HCT116 (cell line): ENCODE measurements at regions not wholly inside any gene's neighbourhood (a gene's known extent, or its start where the extent isn't known, plus 50 kb on each side); places are given as distances from the start of the nearest gene placed in this dataset.

Experiments used
- ATAC-seq: fragments of 200-7000 bp; cut with Tn5 transposase; 2 replicates; pipeline ENCODE4 v1.9.1; 2020; ENCODE audit warnings: mild to moderate bottlenecking, moderate library complexity
- BruUV-seq: library from RNA; stranded (reverse); fragments of 400-500 nt; replicated peaks from 2 replicates; lab custom pipeline; 2021; lab: Mats Ljungman, UMichigan
- CTCF ChIA-PET: fragments of 300-600 bp; sonication (Branson Sonifier 250); formaldehyde crosslinking; loops from one replicate; lab custom pipeline; 2021; ENCODE audit warnings: antibody characterized with exemption; lab: Charles Lee
- POLR2A ChIA-PET: fragments of 300-600, 350-600 bp; sonication (Branson Sonifier 250); formaldehyde crosslinking; loops from one replicate; lab custom pipeline; 2021; ENCODE audit warnings: antibody characterized with exemption; lab: Charles Lee
- RAD21 ChIA-PET, 2 experiments: fragments of 300-600 bp; sonication (Branson Sonifier 250); formaldehyde crosslinking; loops; one replicate each; lab custom pipeline; 2023; ENCODE audit warnings: low total read pairs in 2 of 2; ENCODE audit not compliant: uncharacterized antibody in 2 of 2, unreplicated experiment in 2 of 2, low non-redundant PET in 1 of 2; lab: Charles Lee
- DNase-seq: peaks from one replicate; pipeline ENCODE4 v3.0.0-alpha.2; 2010; ENCODE audit warnings: low read depth, low spot score
- H2AFZ ChIP-seq: fragments of 200-600 bp; shearing (Covaris generic), sonication (generic); 2 replicates; pipeline ENCODE4 v1.6.1; 2017; ENCODE audit warnings: low read depth, mixed run types, mixed read lengths, antibody characterized with exemption, low read length; ENCODE audit not compliant: poor library complexity, severe bottlenecking
- H3K27ac ChIP-seq: 2 replicates; pipeline ENCODE4 v1.5.1; 2012; ENCODE audit warnings: low read depth, low read length
- H3K27me3 ChIP-seq: fragments of 200-600 bp; sonication (generic); 2 replicates; pipeline ENCODE4 v1.6.1; 2016; ENCODE audit warnings: mixed run types, low read length, mixed read lengths; ENCODE audit not compliant: insufficient read depth
- H3K36me3 ChIP-seq, 2 experiments: fragments of 200-500 bp in 1 of 2; fragments of 200-600 bp in 1 of 2; sonication (Bioruptor generic) in 1 of 2; sonication (generic) in 1 of 2; 2 replicates each; pipeline versions ENCODE4 v1.5.1 to v1.6.1; 2014 to 2016; ENCODE audit warnings: low read length in 2 of 2, inconsistent platforms in 1 of 2, mixed read lengths in 1 of 2, mixed run types in 1 of 2; ENCODE audit not compliant: insufficient read depth in 2 of 2, control insufficient read depth in 1 of 2
- H3K4me1 ChIP-seq, 2 experiments: fragments of 200-600 bp in 1 of 2; sonication (generic) in 1 of 2; 2 replicates each; pipeline versions ENCODE4 v1.5.1 to v1.6.1; 2012 to 2017; ENCODE audit warnings: low read length in 2 of 2, inconsistent platforms in 1 of 2, mild to moderate bottlenecking in 1 of 2, mixed read lengths in 1 of 2, mixed run types in 1 of 2, moderate library complexity in 1 of 2; ENCODE audit not compliant: insufficient read depth in 2 of 2, control insufficient read depth in 1 of 2
- H3K4me2 ChIP-seq: fragments of 200-600 bp; sonication (generic); 2 replicates; pipeline ENCODE4 v1.6.1; 2017; ENCODE audit warnings: mixed run types, low read length, mixed read lengths
- H3K4me3 ChIP-seq, 2 experiments: fragments of 200-600 bp in 1 of 2; sonication (generic) in 1 of 2; replicated peaks in 1 of 2; 2 replicates each; pipeline ENCODE4 v1.5.1; 2011 to 2016; ENCODE audit warnings: low read length in 2 of 2, control low read depth in 1 of 2, low read depth in 1 of 2, mild to moderate bottlenecking in 1 of 2, mixed read lengths in 1 of 2, mixed run types in 1 of 2
- H3K79me2 ChIP-seq: fragments of 200-600 bp; sonication (generic); 2 replicates; pipeline ENCODE4 v1.6.1; 2017; ENCODE audit warnings: mild to moderate bottlenecking, mixed run types, low read length, moderate library complexity, mixed read lengths; ENCODE audit not compliant: insufficient read depth
- H3K9ac ChIP-seq: fragments of 200-600 bp; sonication (generic); 2 replicates; pipeline ENCODE4 v1.6.1; 2016; ENCODE audit warnings: low read length, mixed read lengths
- H3K9me2 ChIP-seq: fragments of 200-600 bp; sonication (generic), shearing (Covaris generic); 2 replicates; pipeline ENCODE4 v1.6.1; 2017; ENCODE audit warnings: mixed run types, mild to moderate bottlenecking, moderate library complexity; ENCODE audit not compliant: insufficient read depth
- H3K9me3 ChIP-seq, 2 experiments: fragments of 200-500 bp in 1 of 2; fragments of 200-600 bp in 1 of 2; sonication (Bioruptor generic) in 1 of 2; sonication (generic) in 1 of 2; 2 replicates each; pipeline ENCODE4 v1.6.1; 2014 to 2017; ENCODE audit warnings: low read length in 2 of 2, mixed read lengths in 2 of 2, inconsistent platforms in 1 of 2, low read depth in 1 of 2, mild to moderate bottlenecking in 1 of 2, mixed run types in 1 of 2, moderate library complexity in 1 of 2; ENCODE audit not compliant: control insufficient read depth in 1 of 2, insufficient read depth in 1 of 2
- H4K20me1 ChIP-seq: fragments of 200-600 bp; sonication (generic), shearing (Covaris generic); 2 replicates; pipeline ENCODE4 v1.6.1; 2017; ENCODE audit warnings: mixed run types, mild to moderate bottlenecking, moderate library complexity; ENCODE audit not compliant: insufficient read depth
- CEBPB ChIP-seq: IDR thresholded peaks from 2 replicates; pipeline ENCODE4 v1.6.1; 2012; ENCODE audit warnings: low read depth
- EGR1 ChIP-seq: IDR thresholded peaks from 2 replicates; pipeline ENCODE4 v1.6.1; 2012; ENCODE audit warnings: low read depth
- ELF1 ChIP-seq: IDR thresholded peaks from 2 replicates; pipeline ENCODE4 v1.6.1; 2012; ENCODE audit warnings: low read depth, borderline replicate concordance
- EZH2 ChIP-seq: fragments of 200-600 bp; sonication (generic); IDR thresholded peaks from 2 replicates; pipeline ENCODE4 v1.6.1; 2017; ENCODE audit warnings: antibody characterized with exemption, mixed run types
- FOSL1 ChIP-seq: IDR thresholded peaks from 2 replicates; pipeline ENCODE4 v1.6.1; 2012; ENCODE audit warnings: low read depth
- POLR2A ChIP-seq: IDR thresholded peaks from 2 replicates; pipeline ENCODE4 v1.7.0; 2011; ENCODE audit warnings: borderline replicate concordance; ENCODE audit not compliant: insufficient read depth, insufficient read length; ENCODE audit errors: extremely low read depth
- RAD21 ChIP-seq: IDR thresholded peaks from 2 replicates; pipeline ENCODE4 v1.6.1; 2012; ENCODE audit warnings: low read depth, mild to moderate bottlenecking
- SIN3A ChIP-seq: IDR thresholded peaks from 2 replicates; pipeline ENCODE4 v1.6.1; 2012; ENCODE audit warnings: low read depth
- SP1 ChIP-seq: IDR thresholded peaks from 2 replicates; pipeline ENCODE4 v1.6.1; 2012; ENCODE audit warnings: low read depth
- SRF ChIP-seq: IDR thresholded peaks from 2 replicates; pipeline ENCODE4 v1.6.1; 2012; ENCODE audit warnings: low read depth
- ZFX ChIP-seq: fragments of 450-650 bp; IDR thresholded peaks from 2 replicates; pipeline ENCODE4 v1.6.1; 2017
- ZNF274 ChIP-seq: fragments of 200-500 bp; sonication (Bioruptor generic); IDR thresholded peaks from 2 replicates; pipeline ENCODE4 v1.6.1; 2014; ENCODE audit warnings: mild to moderate bottlenecking, low read depth, low read length, inconsistent platforms
- intact Hi-C: fragments of 100-400 bp; cut with micrococcal nuclease; formaldehyde crosslinking; loops from 2 replicates; pipeline ENCODE4 v1.10.0; 2022
- TF ChIP-seq, protein P1 (sequence below): IDR thresholded peaks from 2 replicates; pipeline ENCODE4 v1.6.1; 2012; ENCODE audit warnings: low read depth
- TF ChIP-seq, protein P2 (sequence below), 3 experiments: fragments of 200-600 bp in 1 of 3; sonication (generic) in 1 of 3; IDR thresholded peaks in 2 of 3; conservative IDR thresholded peaks in 1 of 3; 2 replicates each; pipeline ENCODE4 v1.5.1; 2012 to 2017; ENCODE audit warnings: low read depth in 2 of 3, low read length in 2 of 3, antibody characterized with exemption in 1 of 3, borderline replicate concordance in 1 of 3, control low read depth in 1 of 3, mild to moderate bottlenecking in 1 of 3, mixed read lengths in 1 of 3, mixed run types in 1 of 3, moderate library complexity in 1 of 3; ENCODE audit not compliant: insufficient read depth in 1 of 3
- TF ChIP-seq, protein P3 (sequence below): IDR thresholded peaks from 2 replicates; pipeline ENCODE4 v1.6.1; 2012

DNA sequence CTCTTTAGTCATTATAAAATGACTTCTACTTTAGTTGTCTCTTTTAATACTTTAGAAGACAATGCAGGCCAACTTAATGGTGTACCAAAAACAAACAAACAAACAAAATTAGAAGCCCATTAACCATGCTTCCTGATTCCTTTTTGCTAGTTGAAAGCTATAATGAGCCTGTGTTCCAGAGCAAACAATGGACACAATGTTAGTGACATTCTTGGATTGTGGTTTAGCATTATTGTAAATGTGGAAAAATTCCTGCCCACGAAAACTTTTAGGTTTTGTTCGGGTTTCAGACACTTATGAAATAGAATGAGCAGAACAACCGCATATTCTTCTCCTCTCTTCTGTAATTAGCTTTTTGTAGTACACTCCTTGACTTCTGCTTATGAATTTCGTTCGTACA is 1682.7 kb upstream of the PCDH7 start:
- Histone ChIP-seq H4K20me1 (no peaks in the 10 kb centered on the region), H3K4me1 (no peaks in the 10 kb centered on the region)
- TF ChIP-seq CEBPB = no peak
- TF ChIP-seq, protein P1, sequence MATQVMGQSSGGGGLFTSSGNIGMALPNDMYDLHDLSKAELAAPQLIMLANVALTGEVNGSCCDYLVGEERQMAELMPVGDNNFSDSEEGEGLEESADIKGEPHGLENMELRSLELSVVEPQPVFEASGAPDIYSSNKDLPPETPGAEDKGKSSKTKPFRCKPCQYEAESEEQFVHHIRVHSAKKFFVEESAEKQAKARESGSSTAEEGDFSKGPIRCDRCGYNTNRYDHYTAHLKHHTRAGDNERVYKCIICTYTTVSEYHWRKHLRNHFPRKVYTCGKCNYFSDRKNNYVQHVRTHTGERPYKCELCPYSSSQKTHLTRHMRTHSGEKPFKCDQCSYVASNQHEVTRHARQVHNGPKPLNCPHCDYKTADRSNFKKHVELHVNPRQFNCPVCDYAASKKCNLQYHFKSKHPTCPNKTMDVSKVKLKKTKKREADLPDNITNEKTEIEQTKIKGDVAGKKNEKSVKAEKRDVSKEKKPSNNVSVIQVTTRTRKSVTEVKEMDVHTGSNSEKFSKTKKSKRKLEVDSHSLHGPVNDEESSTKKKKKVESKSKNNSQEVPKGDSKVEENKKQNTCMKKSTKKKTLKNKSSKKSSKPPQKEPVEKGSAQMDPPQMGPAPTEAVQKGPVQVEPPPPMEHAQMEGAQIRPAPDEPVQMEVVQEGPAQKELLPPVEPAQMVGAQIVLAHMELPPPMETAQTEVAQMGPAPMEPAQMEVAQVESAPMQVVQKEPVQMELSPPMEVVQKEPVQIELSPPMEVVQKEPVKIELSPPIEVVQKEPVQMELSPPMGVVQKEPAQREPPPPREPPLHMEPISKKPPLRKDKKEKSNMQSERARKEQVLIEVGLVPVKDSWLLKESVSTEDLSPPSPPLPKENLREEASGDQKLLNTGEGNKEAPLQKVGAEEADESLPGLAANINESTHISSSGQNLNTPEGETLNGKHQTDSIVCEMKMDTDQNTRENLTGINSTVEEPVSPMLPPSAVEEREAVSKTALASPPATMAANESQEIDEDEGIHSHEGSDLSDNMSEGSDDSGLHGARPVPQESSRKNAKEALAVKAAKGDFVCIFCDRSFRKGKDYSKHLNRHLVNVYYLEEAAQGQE = no peak
- TF ChIP-seq SP1 = no peak
- no peak for TF ChIP-seq FOSL1
- no peak for TF ChIP-seq EZH2
- no peak for TF ChIP-seq POLR2A
- TF ChIP-seq, protein P2, sequence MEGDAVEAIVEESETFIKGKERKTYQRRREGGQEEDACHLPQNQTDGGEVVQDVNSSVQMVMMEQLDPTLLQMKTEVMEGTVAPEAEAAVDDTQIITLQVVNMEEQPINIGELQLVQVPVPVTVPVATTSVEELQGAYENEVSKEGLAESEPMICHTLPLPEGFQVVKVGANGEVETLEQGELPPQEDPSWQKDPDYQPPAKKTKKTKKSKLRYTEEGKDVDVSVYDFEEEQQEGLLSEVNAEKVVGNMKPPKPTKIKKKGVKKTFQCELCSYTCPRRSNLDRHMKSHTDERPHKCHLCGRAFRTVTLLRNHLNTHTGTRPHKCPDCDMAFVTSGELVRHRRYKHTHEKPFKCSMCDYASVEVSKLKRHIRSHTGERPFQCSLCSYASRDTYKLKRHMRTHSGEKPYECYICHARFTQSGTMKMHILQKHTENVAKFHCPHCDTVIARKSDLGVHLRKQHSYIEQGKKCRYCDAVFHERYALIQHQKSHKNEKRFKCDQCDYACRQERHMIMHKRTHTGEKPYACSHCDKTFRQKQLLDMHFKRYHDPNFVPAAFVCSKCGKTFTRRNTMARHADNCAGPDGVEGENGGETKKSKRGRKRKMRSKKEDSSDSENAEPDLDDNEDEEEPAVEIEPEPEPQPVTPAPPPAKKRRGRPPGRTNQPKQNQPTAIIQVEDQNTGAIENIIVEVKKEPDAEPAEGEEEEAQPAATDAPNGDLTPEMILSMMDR (IDR thresholded peaks at IDR 0.05 in 2 of 3, conservative IDR thresholded peaks at IDR 0.05 in 1 of 3; ENCODE audit: borderline replicate concordance in 1 of 3, insufficient read depth in 1 of 3, low read depth in 2 of 3, low read length in 2 of 3) = no peak
- TF ChIP-seq SIN3A = no peak
- no peak for TF ChIP-seq RAD21
- no peak for TF ChIP-seq ZNF274
- TF ChIP-seq ELF1 = no peak
- TF ChIP-seq ZFX = no peak
- no peak for TF ChIP-seq EGR1
- no peak for TF ChIP-seq SRF
- TF ChIP-seq, protein P3, sequence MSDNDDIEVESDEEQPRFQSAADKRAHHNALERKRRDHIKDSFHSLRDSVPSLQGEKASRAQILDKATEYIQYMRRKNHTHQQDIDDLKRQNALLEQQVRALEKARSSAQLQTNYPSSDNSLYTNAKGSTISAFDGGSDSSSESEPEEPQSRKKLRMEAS = no peak
- TF ChIP-seq, all 23 proteins: peak for 0
- Histone ChIP-seq H3K4me2 (no peak overlapping the region), H3K9ac (no peak overlapping the region), H3K4me3 (no peak overlapping the region), H3K9me2 (no peaks in the 10 kb centered on the region), H3K36me3 (no peaks in the 10 kb centered on the region), H3K79me2 (no peaks in the 10 kb centered on the region), H3K9me3 (no peaks in the 10 kb centered on the region), H3K27me3 (no peaks in the 10 kb centered on the region), H2AFZ (no peak overlapping the region), H3K27ac (no peak overlapping the region)
- intact Hi-C loops = no loop called here
- ATAC-seq (no peak), DNase-seq (no peak)
- ChIA-PET CTCF (no interaction called here), RAD21 (no interaction called here), POLR2A (no interaction called here)
- BruUV-seq = no TSS peak
